ENCODE measurements at regions not wholly inside any gene's neighbourhood (a gene's known extent, or its start where the extent isn't known, plus 50 kb on each side); places are given as distances from the start of the nearest gene placed in this dataset.
"Not testable (repeated sequence)": the region's sequence is repeated elsewhere in the genome, so short reads cannot be mapped to it uniquely, and the experiment has no call there.

- TF ChIP-seq POLR2A (IDR thresholded peaks at IDR 0.05; ENCODE audit: low read depth); CTCF (IDR thresholded peaks at IDR 0.05); POLR2AphosphoS5 (IDR thresholded peaks at IDR 0.05): not testable (repeated sequence)
Observed at GRCh38 chr3:5508860-5509259, 321.4 kb downstream of the EDEM1 start.
